ENCODE measurements at regions not wholly inside any gene's neighbourhood (a gene's known extent, or its start where the extent isn't known, plus 50 kb on each side); places are given as distances from the start of the nearest gene placed in this dataset.
"Not testable (repeated sequence)": the region's sequence is repeated elsewhere in the genome, so short reads cannot be mapped to it uniquely, and the experiment has no call there.

DNA sequence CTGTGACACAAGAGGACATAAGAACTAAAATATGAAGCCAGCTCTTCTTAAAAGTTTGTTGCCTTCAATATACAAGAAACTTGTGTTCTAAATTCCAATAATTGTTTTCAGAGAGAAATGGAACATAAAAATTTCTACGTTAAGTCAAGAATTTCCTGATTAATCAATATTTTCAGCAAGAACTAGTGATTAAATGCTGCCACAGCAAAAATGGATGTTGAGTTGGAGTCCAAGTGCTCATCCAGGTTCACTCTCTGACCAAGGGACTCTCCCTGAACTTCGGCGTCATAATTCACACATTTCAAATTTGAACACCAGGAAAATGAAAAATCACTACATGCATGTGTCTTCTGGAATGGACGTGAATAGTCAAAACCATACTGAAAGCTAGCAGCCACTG lies 1263.6 kb upstream of the GOT2 start:
- no peak for DNase-seq

DNA sequence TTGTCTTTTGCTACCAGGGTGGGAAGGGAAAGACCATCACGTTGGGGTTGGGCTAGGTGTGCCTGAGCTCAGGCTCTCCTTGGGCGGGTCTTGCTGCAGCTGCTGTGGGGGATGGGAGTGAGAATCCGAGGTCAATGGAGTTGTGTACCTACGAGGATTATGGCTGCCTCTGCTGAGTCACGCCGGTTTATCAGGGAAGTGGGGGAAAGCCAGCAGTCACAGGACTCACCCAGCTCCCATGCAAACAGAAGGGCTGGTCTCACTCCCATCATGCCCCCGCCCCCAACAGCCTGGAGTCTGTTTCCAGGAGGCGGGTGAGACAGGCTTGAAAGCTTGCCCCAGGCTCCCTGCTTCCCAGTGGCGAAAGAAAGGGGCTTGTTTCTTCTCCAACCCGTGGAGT lies 1259.0 kb upstream of the GOT2 start:
- DNase-seq, result no peak

DNA sequence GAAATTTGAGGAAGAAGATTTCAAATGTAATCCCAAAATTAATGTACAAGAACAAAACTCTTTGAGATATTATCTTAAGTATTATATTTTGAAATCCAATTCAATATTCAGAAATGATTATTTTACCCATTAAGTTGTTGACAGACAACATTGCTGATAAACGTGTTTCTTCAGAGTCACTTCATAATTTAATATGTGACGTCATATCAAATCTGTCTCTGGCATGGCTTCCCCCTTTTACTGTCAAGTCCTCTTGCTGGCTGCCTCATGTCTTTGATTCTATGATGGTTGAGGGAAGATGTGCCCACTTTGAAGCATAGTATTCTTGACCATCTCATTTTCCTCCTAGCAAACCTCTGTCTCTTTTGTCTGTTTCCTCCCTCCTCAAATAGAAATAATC lies 1257.1 kb upstream of the GOT2 start:
- DNase-seq, result no peak

DNA sequence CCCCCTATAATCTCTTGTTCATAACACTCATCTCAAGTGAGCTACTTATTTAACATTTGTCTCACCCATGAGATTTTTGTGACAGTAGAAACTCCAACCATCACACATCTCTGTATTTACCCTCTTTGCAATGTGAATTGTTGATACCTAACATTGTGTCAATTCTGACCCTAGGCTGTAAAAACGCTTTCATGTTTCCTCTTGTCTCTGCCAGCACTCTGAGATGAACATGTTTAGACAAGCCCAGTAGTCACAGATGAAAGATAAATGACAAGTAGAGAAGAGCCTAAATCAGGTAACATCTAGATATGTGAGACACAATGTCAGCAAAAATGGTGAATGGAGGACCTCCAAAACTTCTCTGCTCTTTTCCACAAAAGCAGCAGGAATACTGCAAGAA lies 1254.5 kb upstream of the GOT2 start:
- no peak for DNase-seq

DNA sequence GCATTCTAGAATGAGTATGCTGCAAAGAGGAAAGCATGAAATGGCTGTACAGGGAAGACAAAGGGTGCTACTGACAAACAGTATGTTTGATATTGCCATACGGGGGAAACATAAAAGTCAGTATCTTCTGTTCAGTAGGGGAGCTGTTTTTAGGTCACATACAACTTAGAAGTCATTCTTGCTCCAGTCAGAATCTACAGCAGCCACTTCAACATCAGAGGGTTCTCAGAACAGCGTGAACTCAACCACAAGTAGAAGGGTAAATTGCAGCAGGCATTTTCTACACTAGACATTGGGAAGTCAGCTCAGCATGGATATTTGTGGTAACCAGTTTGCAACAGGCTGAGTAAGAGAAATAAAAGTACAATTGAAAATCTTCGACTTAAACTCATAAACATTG lies 1241.8 kb upstream of the GOT2 start:
- DNase-seq, result no peak

DNA sequence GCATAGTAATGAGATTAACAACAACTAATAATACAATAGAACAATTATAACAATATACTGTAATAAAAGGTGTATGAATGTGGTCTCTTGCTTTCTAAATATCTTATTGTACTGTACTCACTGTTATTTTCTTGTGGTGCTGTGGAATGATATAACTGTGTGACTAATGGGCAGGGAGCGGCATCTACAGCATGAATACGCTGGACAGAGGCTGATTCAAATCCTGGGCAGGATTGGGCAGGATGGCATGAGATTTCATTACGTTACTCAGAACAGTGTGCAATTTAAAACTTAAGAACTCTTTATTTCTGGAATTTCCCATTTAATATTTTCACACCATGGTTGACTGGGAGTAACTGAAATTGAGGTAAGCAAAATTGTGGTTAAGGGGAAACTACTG lies 1239.8 kb upstream of the GOT2 start:
- no peak for DNase-seq

DNA sequence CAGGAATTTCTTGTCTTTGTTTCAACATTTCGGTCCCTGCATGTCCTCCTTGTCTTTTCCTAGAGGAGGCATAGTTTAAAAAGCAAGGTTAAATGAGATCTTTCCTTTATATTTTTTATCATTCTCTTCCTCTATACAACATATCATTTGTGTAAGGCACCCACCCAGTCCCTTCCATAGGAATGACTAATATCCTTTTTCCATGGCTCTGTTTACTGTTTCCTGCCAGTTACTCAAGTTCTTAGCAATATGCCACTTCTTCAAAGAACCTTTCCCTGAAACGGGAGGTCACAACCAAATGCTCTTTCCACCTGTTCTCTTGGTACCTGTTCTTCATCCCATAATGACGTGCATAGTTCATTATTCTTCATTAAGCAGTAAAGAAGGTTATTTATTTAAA lies 1237.1 kb upstream of the GOT2 start:
- DNase-seq, result no peak

DNA sequence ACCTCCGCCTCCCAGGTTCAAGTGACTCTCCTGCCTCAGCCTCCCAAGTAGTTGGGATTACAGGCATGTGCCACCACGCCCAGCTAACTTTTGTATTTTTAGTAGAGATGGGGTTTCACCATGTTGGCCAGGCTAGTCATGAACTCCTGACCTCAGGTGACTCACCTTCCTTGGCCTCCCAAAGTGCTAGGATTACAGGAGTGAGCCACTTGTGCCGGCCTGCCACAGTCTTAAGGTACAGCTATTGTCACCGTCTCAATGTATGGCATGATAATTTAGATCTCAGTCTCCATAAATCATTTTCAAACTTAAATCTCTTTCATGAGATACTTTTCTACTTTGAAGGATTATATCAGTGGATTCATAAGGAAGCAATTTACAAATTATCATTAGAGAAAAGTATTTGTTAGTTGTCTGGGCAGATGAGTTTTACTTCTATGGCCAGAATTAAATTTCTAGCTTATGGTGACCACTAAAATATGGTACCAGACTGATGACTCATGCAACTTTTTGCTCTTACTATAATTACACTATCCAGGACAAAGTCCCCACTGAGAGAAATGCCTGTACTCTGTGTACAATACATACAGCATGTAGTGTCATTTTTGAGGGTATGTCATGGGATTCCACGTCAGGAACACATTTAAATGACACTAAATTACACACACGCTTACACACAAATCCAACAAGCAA lies 1230.3 kb upstream of the GOT2 start:
- DNase-seq, result no peak

DNA sequence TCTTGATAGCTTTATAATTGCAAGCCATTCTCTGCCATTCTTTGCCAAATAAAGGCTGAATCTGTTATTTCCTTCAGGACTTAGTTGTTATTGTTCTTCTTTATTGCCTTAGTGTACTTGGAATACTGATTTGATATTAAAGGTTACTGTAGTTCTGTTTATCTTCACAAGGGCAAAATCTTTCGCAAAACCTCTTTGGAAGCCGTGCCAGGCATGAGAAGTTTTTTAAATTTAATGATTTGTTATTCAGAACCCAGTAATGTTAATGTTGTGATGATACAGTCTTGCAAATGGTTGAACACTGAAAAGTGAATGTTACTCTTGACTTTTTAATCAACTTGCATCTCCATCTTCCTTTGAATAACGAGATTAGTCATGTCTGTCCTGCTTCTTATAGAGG lies 1225.2 kb upstream of the GOT2 start:
- DNase-seq, result no peak

DNA sequence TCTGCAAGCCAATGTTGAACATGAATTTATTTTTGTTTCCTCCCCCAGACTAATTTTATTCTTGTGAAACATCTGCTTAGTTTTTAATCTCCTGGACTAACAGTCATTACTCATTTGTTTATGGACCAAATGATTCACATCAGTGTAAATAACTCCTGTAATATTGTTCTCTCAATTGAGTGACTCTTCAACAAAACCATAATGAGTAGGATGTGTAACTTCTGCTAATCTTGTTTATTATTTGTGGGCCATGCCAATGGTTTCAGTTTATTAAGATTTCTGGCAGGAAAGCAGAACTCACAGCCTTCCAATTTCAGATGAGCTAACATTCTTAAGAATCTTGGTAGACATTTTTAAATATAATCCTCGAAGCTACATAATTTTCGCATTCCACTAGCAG lies 1216.3 kb upstream of the GOT2 start:
- DNase-seq, result no peak

DNA sequence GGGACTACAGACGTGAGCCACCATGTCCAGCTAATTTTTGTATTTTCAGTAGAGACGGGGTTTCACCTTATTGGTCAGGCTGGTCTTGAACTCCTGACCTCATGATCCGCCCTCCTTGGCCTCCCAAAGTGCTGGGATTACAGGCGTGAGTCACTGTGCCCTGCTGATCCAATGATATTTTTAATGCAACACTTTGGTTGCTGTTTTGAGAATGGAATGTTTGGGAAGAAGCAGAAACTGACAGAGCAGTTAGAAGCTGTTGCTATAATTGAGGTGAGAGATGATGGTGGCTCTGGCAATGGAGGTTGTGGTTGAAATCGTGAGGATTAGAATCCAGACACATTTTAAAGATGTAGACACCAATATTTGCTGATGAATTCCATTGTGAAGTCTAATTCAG lies 1209.9 kb upstream of the GOT2 start:
- not testable (repeated sequence) for DNase-seq

DNA sequence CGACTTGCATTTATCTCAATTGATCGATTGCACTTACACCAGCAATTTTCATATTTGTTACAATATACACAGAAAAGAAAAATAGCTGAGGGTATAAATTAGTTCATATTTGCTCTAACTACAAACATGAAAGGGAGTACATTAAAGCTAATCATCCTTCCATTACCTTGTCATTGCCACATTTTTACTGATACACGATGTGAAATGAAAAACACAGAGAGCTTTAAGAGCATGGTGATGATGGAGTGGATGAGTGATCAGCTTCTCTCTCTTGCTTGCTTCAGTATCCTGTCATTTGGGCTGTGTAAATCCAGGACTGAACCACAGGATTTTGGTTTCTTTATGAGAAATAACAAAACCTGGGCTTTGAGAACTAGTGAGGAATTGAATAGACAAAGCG lies 1207.5 kb upstream of the GOT2 start:
- DNase-seq, result no peak

DNA sequence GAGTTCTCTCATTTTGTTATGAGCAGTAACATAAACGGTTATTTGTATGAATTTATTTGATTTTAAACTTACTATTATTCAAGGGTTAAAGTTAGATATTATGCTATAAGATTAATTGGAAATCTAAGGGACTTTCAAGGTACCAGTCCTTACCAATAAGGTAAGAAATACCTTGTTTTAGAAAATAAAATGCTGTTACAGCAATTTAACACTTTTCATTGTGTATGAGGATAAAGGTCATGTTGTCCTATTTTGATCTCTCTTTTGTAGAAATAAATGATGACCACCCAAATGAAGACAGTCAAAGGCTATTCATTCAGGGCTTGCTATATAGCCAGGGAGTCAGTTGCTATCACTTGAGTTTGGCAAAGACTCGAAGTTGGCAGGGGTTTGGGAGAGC lies 1185.9 kb upstream of the GOT2 start:
- no peak for DNase-seq

DNA sequence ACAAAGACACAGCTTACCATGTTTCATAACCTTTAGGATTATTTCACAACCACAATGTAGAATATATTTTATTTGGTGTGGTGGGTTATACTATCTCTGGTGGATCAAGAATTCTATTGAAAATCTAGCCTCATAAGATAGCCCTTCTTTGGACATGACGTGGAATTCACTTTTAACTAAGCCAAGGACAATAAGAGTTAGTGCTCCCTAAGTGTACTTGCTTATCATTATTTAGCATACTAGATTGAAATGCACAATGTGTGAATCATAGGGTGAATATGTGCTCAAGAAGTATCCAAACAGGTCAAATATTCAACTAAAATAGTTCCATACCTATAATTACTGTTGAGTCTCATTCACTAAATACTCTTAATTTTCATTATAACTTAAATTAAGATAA lies 1179.5 kb upstream of the GOT2 start:
- no peak for DNase-seq

DNA sequence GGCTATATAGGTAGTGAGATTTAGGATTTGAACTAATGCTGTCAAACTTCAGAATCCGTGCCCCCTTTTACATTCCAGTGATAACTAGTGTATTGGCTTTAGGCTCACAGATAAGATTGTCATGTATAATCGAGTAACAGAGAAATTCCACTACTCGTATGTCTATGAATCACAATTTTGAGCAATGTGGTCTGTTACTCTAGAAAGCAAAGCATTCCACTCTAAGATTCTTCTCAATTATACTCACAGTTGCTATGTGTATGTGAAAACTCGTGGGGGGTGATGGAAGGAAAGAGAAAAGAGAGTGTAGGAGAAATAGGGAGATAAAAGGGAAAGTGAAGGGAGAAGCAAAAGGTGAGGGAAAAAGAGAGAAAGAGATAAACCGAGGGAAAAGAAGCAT lies 1175.1 kb upstream of the GOT2 start:
- DNase-seq, result no peak

DNA sequence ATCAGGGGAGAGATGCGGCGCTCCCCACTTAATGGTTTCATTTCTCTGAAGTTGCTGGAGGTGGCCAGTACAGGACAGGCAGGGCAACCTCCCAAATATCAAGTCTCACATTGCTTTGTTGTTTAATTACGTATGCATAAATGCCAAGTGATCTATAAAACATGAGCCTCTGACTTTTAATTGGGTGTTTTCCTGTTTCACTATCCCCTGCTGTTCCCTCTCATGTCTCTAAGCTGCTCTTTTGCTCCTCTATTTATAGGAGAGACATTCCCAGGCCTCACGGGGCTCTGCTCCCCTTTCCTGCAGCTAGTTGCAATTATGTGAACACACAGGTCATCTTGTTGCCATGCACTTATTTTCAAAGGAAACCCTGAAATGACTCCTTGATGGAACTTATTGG lies 1173.5 kb upstream of the GOT2 start:
- no peak for DNase-seq

DNA sequence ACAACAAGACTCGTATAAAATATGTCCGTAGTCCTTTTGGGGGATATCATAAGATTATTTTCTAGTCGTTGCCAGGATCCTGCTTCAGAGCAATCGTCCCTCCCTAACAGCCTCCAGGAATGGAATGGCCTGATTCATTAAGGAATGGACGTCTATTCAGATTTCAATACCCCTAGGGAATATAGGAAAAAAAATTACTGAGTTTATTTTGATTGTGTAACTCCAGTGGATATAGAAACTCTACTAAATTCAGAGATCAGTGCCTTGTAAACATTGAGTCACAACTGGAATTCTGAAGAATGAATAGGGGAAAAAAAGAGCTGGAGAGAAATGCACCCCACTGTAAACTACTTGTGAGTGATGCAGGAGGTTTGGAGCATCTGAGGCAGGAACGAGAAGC lies 1171.5 kb upstream of the GOT2 start:
- DNase-seq, result peak; percentile 48

DNA sequence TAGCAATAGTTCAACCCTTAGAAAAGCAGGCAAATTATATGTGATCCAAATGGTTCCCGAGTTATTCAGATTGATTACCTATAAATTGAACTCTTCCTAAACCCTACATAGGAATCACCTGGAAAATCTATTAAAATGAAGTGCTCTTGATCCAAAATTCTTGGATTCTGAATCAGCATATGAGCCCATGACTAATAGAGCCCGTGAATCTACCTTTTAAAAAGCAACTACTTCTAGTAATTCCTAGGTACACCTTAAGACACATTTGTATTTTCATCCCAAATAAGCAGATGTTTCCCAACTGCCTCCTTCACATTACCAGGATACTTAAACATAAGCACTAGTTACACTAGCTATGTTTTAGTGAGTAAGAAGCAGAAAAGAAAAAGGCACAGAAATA lies 1171.0 kb upstream of the GOT2 start:
- no peak for DNase-seq

DNA sequence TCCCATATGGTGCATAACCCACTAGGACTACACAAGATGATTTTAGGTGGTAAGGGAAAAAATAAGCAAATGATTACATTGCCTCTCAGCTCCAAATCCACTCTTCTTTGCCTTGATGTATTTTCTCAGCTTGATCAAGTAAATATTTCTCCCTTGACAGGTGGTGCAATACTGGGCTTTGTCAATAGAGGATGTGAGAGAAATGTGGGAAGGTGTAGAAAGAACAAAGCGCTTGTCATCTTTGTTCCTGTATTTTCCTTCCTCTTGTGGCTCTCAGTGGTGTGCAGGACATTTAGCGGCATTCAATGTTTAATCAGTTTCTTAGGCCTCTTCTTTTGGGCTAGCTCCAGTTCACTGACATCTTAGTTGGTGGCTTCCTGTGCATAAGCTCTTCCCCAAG lies 1165.8 kb upstream of the GOT2 start:
- no peak for DNase-seq

DNA sequence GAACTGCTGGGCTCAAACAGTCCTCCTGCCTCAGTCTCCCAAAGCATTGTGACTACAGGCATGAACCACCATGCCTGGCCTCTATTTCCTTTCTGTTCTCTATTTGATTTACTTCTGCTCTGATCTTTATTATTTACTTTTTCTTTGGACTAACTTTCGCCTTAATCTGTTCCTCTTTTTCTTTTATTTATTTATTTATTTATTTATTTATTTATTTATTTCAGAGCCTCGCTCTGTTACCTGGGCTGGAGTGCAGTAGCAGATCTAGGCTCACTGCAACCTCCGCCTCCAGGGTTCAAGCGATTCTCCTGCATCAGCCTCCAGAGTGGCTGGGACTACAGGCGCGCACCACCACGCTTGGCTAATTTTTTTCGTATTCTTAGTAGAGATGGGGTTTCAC lies 1158.3 kb upstream of the GOT2 start:
- no peak for DNase-seq

DNA sequence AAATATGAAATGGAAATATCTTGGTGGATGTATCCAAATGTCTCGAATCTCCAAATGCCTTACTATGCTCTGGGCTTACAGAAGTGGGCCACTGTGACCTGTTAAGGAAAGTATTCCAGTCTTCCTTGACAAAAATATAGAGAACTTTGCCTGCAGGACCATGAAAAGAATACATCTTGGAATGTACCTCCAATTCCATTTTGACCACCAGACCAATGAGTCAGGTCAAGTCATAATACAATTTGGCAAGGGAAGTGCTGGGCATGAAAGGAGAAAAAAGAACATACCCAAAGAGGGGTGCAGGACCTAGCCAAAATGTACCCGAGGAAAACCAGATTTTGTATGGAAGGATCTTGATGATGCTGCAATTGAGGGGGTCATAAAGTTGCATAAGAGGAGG lies 1153.7 kb upstream of the GOT2 start:
- DNase-seq, result no peak

DNA sequence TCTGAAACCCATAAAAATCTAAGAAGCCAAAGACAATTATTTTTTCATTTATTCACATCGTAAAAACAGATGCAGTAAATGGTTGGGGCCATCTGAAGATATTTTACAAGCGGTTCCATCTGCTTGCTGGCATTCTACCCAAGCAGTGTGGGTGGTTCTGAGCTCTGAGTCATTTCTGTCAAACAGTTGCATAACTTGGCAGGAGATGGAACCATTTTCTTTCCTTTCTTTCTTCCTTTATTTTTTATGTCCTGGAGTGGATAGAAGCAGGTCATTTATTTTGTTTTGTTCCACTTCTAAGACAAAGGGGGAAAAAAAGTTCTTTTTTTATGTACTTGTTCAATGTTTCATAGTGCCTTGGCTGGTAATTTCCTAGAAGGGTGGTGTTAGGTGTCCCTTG lies 1151.9 kb upstream of the GOT2 start:
- peak; percentile 85 for DNase-seq

DNA sequence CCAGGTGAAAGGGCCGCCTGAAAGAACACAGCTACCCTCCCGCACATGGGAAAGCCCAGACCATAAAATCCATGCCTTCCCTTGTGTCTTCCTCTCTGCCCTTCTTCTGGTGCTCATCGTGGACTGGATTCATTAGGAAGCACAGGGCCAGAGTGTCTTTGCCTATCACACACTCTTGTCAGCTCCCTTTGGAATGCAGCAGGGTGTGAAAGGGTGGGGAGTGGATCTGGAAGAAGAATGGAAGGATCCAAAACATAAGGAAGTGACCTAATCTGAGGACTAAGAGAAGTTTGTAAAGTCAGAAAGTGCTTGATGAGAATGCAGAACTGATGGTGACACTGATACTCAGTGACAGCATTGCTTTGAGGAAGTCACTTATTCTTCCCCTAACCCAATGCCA lies 1147.3 kb upstream of the GOT2 start:
- DNase-seq, result no peak

DNA sequence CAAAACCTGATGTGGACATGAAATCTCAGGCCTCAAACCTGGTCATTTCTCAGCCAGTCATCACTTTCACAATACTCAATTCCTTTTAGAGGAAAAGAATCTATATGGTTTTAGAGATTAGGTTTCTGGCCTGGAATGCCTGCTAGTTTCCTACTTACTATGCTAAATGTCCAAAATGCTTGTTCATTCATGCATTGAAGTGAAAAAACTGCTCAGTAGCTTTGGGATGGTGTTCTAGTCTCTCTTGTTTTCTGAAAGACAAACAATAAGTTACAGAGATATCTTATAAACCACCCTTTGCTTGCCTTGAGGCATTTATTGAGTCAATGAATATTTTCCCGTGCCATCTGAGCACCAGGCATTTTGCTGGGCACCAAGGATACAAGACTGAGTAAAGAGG lies 1146.5 kb upstream of the GOT2 start:
- no peak for DNase-seq

DNA sequence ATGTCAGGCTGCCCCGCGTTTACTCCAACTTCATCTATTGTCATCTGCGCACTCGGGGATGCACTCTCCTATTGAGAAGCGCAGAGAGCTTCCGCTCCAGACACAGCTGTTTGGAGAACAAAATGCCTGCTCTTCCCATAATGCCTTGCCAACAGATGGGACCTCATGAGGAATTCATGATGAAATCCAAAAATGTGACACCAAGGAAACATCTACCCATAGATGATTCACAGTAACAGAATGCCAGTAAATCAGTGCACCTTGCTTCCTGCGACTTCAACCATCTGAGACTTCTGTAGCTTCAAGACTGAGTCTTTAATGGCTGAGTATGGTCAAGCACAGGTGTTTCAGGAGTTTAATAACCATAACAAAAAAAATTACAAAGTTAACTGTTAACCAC lies 1144.9 kb upstream of the GOT2 start:
- no peak for DNase-seq
